HL-60 (cell line): ENCODE measurements at regions not wholly inside any gene's neighbourhood (a gene's known extent, or its start where the extent isn't known, plus 50 kb on each side); places are given as distances from the start of the nearest gene placed in this dataset.

Source experiments
- GABPA ChIP-seq: IDR thresholded peaks from 2 replicates; pipeline ENCODE4 v1.6.1; 2012; ENCODE audit warnings: low read depth
- POLR2AphosphoS5 ChIP-seq: IDR thresholded peaks from 2 replicates; pipeline ENCODE4 v1.6.1; 2012; ENCODE audit warnings: low read depth
- SPI1 ChIP-seq: IDR thresholded peaks from 2 replicates; pipeline ENCODE4 v1.6.1; 2012; ENCODE audit warnings: low read depth, mild to moderate bottlenecking, borderline replicate concordance
- TF ChIP-seq, protein P1 (sequence below): IDR thresholded peaks from one replicate; pipeline ENCODE4 v1.5.1; 2011; ENCODE audit warnings: low read length, control low read depth, inconsistent platforms; ENCODE audit not compliant: insufficient read depth
- TF ChIP-seq, protein P2 (sequence below): IDR thresholded peaks from 2 replicates; pipeline ENCODE4 v1.6.1; 2012; ENCODE audit warnings: low read depth; ENCODE audit not compliant: insufficient replicate concordance

DNA sequence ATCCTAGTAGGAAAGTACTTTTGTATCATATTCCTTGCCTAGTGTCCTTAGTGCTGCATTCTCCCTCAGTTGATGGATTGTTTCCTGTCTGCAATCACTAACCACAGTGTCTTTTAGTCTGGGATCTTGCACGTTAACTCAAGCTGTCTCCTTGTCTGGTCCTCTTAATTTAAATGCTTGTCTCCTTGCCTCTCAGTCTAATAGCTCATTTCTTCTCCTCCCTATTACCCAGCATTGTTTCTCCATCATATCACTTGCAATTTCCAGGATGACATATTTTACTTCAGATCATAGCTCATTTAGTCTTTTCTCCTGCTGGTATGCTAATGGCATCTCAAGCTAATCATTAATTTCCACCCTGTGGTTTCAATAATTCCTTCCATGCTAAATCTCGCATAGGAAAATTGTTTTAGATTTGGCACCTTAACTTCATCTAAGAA, 2052.0 kb upstream of the C9orf72 start:
- TF ChIP-seq POLR2AphosphoS5 (no peak), GABPA (no peak), SPI1 (no peak)
- TF ChIP-seq, protein P1, sequence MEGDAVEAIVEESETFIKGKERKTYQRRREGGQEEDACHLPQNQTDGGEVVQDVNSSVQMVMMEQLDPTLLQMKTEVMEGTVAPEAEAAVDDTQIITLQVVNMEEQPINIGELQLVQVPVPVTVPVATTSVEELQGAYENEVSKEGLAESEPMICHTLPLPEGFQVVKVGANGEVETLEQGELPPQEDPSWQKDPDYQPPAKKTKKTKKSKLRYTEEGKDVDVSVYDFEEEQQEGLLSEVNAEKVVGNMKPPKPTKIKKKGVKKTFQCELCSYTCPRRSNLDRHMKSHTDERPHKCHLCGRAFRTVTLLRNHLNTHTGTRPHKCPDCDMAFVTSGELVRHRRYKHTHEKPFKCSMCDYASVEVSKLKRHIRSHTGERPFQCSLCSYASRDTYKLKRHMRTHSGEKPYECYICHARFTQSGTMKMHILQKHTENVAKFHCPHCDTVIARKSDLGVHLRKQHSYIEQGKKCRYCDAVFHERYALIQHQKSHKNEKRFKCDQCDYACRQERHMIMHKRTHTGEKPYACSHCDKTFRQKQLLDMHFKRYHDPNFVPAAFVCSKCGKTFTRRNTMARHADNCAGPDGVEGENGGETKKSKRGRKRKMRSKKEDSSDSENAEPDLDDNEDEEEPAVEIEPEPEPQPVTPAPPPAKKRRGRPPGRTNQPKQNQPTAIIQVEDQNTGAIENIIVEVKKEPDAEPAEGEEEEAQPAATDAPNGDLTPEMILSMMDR, result no peak
- TF ChIP-seq, protein P2, sequence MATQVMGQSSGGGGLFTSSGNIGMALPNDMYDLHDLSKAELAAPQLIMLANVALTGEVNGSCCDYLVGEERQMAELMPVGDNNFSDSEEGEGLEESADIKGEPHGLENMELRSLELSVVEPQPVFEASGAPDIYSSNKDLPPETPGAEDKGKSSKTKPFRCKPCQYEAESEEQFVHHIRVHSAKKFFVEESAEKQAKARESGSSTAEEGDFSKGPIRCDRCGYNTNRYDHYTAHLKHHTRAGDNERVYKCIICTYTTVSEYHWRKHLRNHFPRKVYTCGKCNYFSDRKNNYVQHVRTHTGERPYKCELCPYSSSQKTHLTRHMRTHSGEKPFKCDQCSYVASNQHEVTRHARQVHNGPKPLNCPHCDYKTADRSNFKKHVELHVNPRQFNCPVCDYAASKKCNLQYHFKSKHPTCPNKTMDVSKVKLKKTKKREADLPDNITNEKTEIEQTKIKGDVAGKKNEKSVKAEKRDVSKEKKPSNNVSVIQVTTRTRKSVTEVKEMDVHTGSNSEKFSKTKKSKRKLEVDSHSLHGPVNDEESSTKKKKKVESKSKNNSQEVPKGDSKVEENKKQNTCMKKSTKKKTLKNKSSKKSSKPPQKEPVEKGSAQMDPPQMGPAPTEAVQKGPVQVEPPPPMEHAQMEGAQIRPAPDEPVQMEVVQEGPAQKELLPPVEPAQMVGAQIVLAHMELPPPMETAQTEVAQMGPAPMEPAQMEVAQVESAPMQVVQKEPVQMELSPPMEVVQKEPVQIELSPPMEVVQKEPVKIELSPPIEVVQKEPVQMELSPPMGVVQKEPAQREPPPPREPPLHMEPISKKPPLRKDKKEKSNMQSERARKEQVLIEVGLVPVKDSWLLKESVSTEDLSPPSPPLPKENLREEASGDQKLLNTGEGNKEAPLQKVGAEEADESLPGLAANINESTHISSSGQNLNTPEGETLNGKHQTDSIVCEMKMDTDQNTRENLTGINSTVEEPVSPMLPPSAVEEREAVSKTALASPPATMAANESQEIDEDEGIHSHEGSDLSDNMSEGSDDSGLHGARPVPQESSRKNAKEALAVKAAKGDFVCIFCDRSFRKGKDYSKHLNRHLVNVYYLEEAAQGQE, result no peak
